ENCODE measurements at regions not wholly inside any gene's neighbourhood (a gene's known extent, or its start where the extent isn't known, plus 50 kb on each side); places are given as distances from the start of the nearest gene placed in this dataset.

DNA sequence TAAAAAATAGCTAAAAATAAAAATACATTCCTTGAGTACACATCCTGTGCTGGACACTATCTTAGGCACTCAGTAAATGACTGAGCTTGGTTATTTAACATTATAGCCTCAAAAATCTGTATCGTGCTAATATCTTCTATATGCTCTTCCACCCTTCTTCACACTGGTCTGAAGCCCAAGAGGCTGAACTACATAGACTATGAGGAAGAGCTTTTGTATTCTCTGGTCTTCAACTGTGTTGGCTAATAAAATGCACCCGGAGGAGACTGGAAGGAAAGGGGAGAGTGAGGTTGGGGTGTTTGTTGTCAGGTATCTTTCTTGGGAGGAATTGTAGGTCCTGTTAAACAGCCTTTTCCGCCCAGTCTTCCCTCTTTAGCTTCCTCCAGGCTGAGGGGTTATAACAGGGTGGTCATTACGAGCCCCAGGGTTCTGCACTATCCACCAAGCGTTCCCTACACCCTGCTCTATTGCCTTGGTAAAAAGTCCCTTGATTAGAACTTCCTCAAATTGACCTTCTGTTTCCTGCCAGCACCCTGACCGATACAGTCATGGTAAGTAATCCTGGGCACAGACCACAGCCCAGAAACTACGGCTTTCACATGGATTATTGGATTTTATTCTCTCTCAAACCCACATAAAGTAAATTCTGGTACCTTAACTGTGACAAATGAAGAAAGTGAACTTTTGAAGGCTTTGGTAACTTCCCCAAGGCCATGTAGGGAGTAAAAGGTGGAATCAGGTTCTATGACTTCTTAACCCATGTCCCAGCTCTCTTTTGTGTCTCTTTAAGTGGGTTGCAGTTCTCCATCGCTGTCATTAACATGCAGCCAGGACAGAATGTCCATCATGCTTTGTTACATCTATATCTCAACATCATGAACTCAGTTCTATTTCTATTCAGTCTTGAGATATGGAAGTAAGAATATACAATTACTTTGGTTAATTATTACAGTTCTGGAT, 71.3 kb downstream of the PTHLH start:
- ChIA-PET CTCF (interaction anchor here (2.0 kb wide), 1 partner anchor 39 kb away, joined by 6 read pairs; no protein-coding TSS in a partner anchor), POLR2A (no interaction called here)
- TF ChIP-seq, protein P1, sequence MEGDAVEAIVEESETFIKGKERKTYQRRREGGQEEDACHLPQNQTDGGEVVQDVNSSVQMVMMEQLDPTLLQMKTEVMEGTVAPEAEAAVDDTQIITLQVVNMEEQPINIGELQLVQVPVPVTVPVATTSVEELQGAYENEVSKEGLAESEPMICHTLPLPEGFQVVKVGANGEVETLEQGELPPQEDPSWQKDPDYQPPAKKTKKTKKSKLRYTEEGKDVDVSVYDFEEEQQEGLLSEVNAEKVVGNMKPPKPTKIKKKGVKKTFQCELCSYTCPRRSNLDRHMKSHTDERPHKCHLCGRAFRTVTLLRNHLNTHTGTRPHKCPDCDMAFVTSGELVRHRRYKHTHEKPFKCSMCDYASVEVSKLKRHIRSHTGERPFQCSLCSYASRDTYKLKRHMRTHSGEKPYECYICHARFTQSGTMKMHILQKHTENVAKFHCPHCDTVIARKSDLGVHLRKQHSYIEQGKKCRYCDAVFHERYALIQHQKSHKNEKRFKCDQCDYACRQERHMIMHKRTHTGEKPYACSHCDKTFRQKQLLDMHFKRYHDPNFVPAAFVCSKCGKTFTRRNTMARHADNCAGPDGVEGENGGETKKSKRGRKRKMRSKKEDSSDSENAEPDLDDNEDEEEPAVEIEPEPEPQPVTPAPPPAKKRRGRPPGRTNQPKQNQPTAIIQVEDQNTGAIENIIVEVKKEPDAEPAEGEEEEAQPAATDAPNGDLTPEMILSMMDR (IDR thresholded peaks at IDR 0.05; ENCODE audit: insufficient read depth, low read length, missing control alignments), result no peak
- DNase-seq (ENCODE audit: low read depth, low spot score), result no peak
- H3K4me3 ChIP-seq (ENCODE audit: low read depth, low read length), result no peak overlapping the region

GRCh38 chr12:27899151-27899661, 73.3 kb downstream of the PTHLH start:
- ChIA-PET POLR2A (interaction anchor here (1.0 to 1.2 kb wide), 2 partner anchors 31 to 37 kb away, joined by 5 read pairs; no protein-coding TSS in a partner anchor), CTCF (interaction anchor here (1.1 to 1.2 kb wide), 2 partner anchors 12 to 77 kb away, joined by 3 to 4 read pairs; no protein-coding TSS in a partner anchor)
- TF ChIP-seq, protein P1 (IDR thresholded peaks at IDR 0.05; ENCODE audit: insufficient read depth, low read length, missing control alignments), result no peak
- peak; percentile 100 for DNase-seq (ENCODE audit: low read depth, low spot score)
- no peak overlapping the region for H3K4me3 ChIP-seq (ENCODE audit: low read depth, low read length)

GRCh38 chr12:27898022-27898421, 74.5 kb downstream of the PTHLH start:
- ChIA-PET CTCF (no interaction called here), POLR2A (no interaction called here)
- no peak overlapping the region for H3K4me3 ChIP-seq (ENCODE audit: low read depth, low read length)
- no peak for DNase-seq (ENCODE audit: low read depth, low spot score)
- TF ChIP-seq, protein P1 (IDR thresholded peaks at IDR 0.05; ENCODE audit: insufficient read depth, low read length, missing control alignments), result no peak

- H3K4me3 ChIP-seq (ENCODE audit: low read depth, low read length), result no peak overlapping the region
- POLR2A ChIA-PET, result no interaction called here
- TF ChIP-seq, protein P1 (IDR thresholded peaks at IDR 0.05; ENCODE audit: insufficient read depth, low read length, missing control alignments), result no peak
- no peak for DNase-seq (ENCODE audit: low read depth, low spot score)
- CTCF ChIA-PET, result no interaction called here
Observed at GRCh38 chr12:27896419-27896990, 76.0 kb downstream of the PTHLH start.

GRCh38 chr12:27894309-27894708, 78.2 kb downstream of the PTHLH start:
- POLR2A ChIA-PET, result no interaction called here

More at GRCh38 chr12:27894309-27894708, 78.2 kb downstream of the PTHLH start:
- TF ChIP-seq, protein P1 (IDR thresholded peaks at IDR 0.05; ENCODE audit: insufficient read depth, low read length, missing control alignments), result no peak
- no peak overlapping the region for H3K4me3 ChIP-seq (ENCODE audit: low read depth, low read length)
- CTCF ChIA-PET, result interaction anchor here (1.2 kb wide), 1 partner anchor 73 kb away, joined by 5 read pairs; no protein-coding TSS in a partner anchor
- DNase-seq (ENCODE audit: low read depth, low spot score), result no peak

Data from AG04449 (cell line).